GM19324 (cell line): ENCODE measurements at regions not wholly inside any gene's neighbourhood (a gene's known extent, or its start where the extent isn't known, plus 50 kb on each side); places are given as distances from the start of the nearest gene placed in this dataset.

Experiments used
- ATAC-seq: cut with Tn5 transposase; IDR thresholded peaks from one replicate; pipeline ENCODE4 v1.9.1; 2021; ENCODE audit warnings: mild to moderate bottlenecking, moderate library complexity; ENCODE audit not compliant: unreplicated experiment, low FRiP score

- ATAC-seq = no peak
These were observed 456.9 kb downstream of the BCOR start for GRCh38 chrX:39640866-39641265.

GRCh38 chrX:39642071-39642470 is 455.7 kb downstream of the BCOR start:
- no peak for ATAC-seq

GRCh38 chrX:39643550-39643949 is 454.2 kb downstream of the BCOR start:
- no peak for ATAC-seq

DNA sequence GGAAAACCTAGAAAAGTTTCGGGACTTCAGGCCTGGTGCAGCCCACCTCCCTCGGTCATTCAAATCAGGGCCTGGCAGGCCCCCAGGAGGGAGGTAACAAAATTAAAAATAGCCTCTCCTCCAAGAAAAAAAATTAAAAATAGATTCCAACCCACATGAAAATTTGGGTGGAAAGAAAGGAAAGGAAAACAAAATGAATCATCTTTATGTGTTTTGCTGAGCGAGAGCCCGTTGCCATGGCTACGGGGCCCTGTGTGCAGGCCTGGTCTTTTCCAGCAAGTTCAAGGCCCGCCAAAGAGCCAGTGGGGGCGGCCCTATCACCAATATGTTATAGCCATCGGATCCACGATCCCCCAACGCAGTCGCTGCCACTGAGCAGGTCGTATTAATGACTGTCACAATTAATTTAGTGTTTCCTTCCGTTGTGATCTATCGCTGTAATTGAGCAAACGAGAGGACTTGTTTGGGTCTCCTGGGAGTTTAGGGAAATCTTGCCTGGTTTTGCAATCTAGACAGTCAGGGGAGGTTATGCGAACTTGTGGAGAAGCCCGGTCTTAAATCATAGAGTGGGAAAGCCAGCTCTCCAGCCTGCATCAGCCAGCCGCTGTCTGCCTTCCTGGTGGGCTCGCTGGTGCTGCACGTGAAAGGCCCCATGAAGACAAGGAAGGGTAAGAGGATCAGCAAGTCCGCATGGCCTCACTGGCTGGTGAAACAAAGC is 452.4 kb downstream of the BCOR start:
- ATAC-seq = no peak

DNA sequence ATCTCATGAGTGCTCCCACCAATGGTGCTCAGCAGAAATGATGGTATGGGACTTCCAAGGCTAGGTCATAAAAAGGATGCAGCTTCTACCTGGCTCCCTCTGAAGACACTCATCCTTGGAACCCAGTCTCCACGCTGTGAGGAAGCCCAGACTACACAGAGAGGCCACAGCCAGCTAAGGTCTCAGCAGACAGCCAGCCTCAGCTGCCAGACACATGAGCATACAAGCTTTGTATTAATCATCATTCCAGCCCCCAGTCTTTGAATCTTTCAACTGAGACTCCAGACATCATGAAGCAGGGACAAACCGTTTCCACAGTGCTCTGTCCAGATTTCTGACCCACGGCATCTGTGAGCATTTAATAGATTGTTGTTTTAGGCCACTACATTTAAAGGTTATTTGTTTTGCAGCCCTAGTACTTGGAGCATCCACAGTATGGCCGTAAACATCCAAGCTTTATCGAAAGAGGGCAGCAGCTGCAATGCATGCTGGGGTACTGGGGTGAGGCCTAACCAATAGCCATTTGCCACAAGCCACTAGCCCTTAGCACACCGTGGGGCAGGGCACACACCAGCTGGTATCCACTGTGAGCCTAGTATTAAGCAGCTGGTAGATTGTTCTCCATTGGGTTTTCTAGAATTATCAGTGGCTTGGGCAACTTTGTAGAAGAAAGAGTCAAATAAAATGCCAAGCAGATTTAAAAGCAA is 449.1 kb downstream of the BCOR start:
- ATAC-seq = no peak

- no peak for ATAC-seq
These were observed 446.9 kb downstream of the BCOR start for GRCh38 chrX:39650768-39651347.

DNA sequence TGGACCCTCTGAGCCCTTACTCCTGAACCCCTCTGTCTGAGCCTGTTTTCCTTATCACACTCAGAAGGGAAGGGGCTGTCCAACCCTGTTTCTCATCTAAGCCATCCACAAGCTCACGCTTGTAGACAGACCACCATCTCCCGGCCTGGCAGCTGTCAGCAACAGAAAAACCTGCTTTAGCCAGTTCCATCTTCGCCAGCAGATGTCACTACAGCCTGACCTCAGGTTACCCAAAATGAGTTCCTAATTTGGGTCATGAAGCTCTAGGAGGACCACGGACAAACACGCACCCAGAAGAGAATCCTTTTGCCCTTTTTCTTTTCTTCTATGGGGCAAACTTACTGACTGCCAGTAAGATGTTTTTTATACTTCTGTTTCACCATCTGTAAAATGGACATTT is 445.4 kb downstream of the BCOR start:
- no peak for ATAC-seq

- ATAC-seq = no peak
These were observed 444.1 kb downstream of the BCOR start for GRCh38 chrX:39653691-39654090.

GRCh38 chrX:39654183-39654925 is 443.4 kb downstream of the BCOR start:
- ATAC-seq = no peak

DNA sequence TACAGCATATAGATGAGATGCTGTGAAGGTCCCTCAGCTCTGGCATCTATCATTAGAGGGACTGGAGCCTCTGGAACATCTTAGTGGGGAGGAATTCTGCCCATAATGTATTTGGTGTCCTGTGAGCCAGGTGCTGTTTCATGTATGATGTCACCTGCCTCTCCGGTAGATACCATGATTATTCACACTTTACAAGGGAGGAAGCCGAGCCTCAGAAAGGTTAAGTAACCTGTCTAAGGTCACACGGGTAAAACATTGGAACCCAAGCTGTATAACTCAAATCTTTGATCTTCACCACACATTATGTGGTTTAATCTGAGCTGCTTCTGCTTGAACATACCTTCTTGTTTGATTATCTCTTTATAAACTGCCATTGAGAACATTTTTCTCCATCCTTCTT is 442.8 kb downstream of the BCOR start:
- ATAC-seq = no peak

GRCh38 chrX:39661116-39661907 is 436.4 kb downstream of the BCOR start:
- ATAC-seq = no peak

- no peak for ATAC-seq
These were observed 431.8 kb downstream of the BCOR start for GRCh38 chrX:39665830-39666518.

DNA sequence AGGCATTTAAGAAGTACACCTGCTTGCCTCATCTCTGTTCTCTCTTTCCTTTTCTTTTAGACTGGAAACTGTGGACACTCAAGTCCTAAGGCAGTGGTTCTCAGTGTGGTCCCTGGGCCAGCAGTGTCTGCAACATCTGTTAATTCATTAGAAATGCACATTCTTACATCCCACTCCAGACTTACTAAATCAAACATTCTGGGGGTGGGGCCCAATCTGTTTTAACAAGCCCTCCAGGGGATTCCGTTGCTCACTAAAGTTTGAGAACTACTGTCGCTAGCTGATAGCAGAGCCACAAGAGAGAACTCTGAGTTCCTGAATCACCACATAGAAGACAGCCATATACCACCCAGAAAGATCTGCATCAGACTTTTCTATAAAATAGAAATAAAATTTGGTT is 430.6 kb downstream of the BCOR start:
- ATAC-seq = no peak

GRCh38 chrX:39667736-39668482 is 429.8 kb downstream of the BCOR start:
- no peak for ATAC-seq

DNA sequence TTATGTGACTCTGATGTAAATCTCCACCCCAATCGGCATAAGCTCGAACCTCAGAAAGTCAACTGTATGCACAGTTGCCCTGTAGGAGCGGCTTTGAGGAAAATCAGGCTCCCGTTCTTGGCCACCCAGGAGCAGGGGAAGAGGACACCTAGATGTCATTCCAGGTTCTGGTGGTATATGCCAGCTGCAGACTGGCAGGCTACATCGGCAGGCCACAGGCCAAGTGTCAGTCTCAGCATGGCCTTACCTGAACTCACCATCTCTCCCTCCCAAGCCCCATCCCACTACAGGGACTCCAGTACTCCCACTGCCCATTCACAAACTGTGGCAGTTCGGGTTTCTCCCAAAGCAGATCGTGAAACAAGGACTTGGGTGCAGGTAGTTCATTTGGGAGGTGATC is 428.1 kb downstream of the BCOR start:
- no peak for ATAC-seq

DNA sequence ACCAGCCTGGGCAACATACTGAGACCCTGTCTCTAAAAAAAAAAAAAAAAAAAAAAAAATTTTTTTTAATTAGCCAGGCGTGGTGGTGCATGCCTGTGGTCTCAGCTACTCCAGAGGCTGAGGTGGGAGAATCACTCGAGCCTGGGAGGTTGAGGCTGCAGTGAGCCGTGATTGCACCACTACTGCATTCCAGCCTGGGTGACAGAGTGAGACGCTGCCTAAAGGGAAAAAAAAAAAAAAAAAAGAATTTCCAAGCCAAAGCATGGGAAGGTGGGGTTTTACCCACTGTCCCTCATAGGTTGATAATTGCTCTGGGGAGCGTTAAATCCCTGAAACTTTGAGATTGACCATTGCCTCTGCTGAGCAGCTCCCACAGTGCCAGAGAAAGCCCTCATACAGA is 427.5 kb downstream of the BCOR start:
- no peak for ATAC-seq

GRCh38 chrX:39672405-39672804 is 425.4 kb downstream of the BCOR start:
- ATAC-seq = no peak

DNA sequence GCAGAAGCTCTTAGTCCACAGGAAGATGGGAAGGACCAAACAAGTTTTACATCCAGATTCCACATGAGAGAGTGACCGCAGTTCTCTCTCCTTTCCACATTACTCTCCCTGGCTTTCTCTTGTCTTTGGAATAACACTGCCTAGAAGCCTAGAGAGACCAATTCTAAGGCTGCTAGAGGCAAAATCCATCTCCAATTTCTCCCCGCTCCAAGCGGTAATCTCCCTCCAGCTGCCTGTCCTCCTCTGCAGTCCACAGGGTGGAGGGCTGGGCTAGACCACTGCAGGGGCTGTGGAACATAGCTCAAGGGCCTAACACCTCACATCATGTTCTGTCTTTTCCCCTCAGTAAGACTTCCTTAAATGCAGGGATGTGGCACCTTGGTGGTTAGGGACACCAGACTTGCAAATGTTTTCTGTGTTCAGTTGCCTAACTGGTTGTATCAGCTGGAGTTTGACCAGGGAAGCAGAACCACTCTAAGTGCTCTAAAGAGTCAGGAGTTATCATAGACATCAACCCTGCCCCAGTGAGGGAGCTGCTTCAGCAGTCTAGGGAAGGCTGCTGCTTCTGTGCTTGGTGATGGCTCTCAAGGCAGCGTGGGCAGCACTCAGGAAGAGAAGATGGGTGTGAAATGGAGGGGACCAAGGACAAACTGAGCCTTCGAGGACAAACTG is 423.1 kb downstream of the BCOR start:
- ATAC-seq = no peak

- ATAC-seq = no peak
These were observed 422.6 kb downstream of the BCOR start for GRCh38 chrX:39675162-39675553.
